NCI-H1436 (cell line): ENCODE measurements at regions not wholly inside any gene's neighbourhood (a gene's known extent, or its start where the extent isn't known, plus 50 kb on each side); places are given as distances from the start of the nearest gene placed in this dataset.

Source experiments
- DNase-seq: peaks from one replicate; lab custom pipeline; 2025; lab: John Stamatoyannopoulos, UW

DNA sequence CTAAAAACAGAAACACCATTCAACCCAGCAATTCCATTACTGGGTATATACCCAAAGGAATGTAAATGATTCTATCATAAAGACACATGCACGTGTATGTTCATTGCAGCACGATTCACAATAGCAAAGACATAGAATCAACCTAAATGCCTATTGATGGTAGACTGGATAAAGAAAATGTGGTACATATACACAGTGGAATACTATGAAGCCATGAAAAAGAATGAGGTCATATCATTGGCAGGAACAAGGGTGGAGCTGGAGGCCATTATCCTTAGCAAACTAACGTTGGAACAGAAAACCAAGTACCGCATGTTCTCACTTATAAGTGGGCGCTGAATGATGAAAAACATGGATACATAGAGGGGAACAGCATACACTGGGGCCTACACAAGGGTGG is 77.2 kb upstream of the MYOCD start:
- DNase-seq: no peak

GRCh38 chr17:12590417-12590816 is 75.3 kb upstream of the MYOCD start:
- DNase-seq: no peak

GRCh38 chr17:12591021-12591735 is 74.5 kb upstream of the MYOCD start:
- no peak for DNase-seq

DNA sequence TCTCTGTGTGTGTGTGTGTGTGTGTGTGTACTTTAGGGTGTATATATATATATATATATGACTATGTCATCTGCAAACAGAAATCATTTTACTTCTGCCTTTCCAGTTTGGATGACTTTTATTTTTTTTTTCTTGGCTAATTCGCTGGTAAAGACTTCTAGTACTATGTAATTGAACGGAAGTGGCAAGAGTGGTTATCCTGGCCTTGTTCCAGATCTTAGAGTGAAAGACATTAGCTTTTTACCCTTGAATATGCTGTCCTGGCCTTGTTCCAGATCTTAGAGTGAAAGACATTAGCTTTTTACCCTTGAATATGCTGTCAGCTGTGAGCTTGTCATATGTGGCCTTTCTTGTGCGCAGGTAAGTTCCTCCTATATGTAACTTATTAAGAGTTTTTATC is 72.7 kb upstream of the MYOCD start:
- DNase-seq: peak; percentile 16

GRCh38 chr17:12596961-12597360 is 68.7 kb upstream of the MYOCD start:
- no peak for DNase-seq

DNA sequence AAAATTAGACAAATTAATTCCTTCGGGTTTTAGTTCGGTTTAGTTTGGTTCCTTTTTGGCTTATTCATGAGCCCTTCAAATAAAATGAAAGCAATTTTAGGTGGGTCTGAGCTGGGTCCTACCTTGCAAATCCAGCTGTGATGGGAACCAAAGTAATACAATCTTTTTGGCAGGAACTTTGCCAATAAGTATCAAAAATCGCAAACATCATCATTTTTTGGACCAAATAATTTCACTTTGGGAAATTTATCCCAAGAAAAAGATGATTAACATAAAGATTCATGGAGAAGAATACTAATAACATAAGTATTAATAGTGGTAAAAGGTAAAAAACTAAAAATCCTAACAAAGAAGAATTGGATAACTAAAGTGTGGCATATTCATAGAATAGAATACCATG is 67.8 kb upstream of the MYOCD start:
- no peak for DNase-seq

DNA sequence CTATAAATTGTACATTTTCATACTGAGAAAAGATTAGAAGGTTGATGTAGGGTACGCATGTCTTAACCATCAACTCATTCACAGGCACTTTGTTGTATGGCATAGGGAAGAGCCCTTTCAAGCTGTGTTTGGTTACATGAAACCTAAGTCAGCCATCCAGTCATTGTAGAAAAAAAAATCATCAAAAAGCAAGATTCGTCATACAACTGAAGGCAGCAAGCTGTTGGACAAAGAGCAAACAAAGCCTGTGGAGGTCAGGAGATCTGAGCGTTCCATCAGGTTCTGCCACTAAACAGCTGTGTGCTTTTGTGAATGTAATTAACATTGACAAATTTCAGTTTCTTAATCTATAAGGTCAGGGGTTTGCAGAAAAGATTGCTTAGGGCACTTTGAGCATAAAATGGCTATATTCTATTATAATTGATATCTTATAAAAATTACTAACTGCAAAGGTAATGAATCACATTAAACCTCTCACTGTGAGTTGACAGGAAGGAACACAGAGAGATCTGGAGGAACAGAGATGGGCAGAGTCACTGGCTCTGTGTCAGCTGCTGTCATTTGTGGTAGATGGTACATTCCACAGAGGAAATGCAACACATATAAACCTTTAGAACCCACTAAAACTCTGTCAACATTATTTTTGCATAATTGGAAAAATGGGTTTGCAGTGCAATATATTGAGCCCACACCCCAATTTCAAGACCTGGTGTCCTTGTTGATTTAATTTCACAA is 66.3 kb upstream of the MYOCD start:
- no peak for DNase-seq

DNA sequence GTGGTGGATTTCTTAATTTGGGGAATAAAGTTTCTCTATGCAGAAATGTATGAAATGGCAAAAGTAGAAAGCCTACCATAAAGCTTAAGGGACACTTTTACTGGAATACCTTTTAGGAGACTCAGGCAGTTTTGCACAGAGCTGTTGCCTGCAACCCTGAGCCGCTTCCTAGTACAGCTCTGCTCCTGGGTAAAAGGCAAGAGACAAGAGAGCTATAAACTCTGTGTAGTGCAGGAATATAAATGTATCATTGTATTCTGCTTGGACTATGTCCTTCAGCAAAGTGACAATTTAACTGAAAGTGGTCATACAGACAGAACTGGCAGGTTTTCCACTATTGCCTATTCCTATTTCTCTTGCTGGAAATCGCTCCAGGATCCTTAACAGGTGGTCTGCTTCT is 65.3 kb upstream of the MYOCD start:
- no peak for DNase-seq

- no peak for DNase-seq
Measured at GRCh38 chr17:12603566-12603965, 62.1 kb upstream of the MYOCD start.

DNA sequence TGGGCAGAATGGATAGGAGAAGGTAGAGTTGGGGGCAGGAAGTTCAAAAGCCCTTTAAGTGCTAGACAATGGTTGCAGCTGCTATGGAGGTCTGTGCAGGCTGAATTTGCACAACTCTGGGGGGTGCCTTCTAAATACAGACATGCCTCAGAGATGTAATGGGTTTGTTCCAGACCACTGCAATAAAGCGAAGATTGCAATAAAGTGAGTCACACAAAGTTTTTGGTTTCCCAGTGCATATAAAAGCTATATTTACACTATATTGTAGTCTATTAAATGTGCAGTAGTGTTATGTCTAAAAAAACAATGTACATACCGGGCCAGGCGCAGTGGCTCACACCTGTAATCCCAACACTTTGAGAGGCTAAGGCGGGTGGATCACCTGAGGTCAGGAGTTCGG is 60.5 kb upstream of the MYOCD start:
- DNase-seq: no peak

DNA sequence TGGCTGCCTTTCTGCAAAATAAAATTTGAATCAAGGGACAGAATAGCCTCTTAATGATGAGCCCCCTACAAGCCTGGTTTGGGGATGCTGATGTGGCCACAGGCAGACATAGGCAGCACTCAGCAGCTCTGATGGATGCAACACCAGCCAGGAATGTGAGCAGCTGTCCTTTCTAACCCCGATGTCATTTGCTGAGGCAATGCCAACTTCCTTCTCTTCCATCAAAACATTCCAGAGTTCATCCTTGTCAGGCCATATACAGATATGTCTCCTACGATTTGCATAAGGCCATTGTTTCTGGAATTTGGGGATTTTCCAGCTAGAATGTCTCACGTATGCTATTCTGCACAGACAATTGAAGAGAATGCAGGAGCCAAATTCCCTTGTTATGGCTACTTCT is 52.1 kb upstream of the MYOCD start:
- no peak for DNase-seq
